ENCODE measurements at regions not wholly inside any gene's neighbourhood (a gene's known extent, or its start where the extent isn't known, plus 50 kb on each side); places are given as distances from the start of the nearest gene placed in this dataset.

- no peak for DNase-seq
Observed at GRCh38 chr5:166507810-166508425, 1783.5 kb upstream of the WWC1 start.

GRCh38 chr5:166509085-166509484, 1782.4 kb upstream of the WWC1 start:
- no peak for DNase-seq

GRCh38 chr5:166517976-166518375, 1773.5 kb upstream of the WWC1 start:
- DNase-seq: no peak

- DNase-seq: no peak
Observed at GRCh38 chr5:166523206-166523605, 1768.2 kb upstream of the WWC1 start.

GRCh38 chr5:166529200-166529599, 1762.2 kb upstream of the WWC1 start:
- DNase-seq: no peak

- DNase-seq: no peak
Observed at GRCh38 chr5:166532456-166533220, 1758.8 kb upstream of the WWC1 start.

GRCh38 chr5:166535641-166536040, 1755.8 kb upstream of the WWC1 start:
- no peak for DNase-seq

GRCh38 chr5:166540156-166540555, 1751.3 kb upstream of the WWC1 start:
- no peak for DNase-seq

- no peak for DNase-seq
Observed at GRCh38 chr5:166551384-166551783, 1740.1 kb upstream of the WWC1 start.

GRCh38 chr5:166553778-166554177, 1737.7 kb upstream of the WWC1 start:
- DNase-seq: no peak

GRCh38 chr5:166561759-166562158, 1729.7 kb upstream of the WWC1 start:
- DNase-seq: no peak

- DNase-seq: no peak
Observed at GRCh38 chr5:166562246-166562645, 1729.2 kb upstream of the WWC1 start.

GRCh38 chr5:166566725-166567124, 1724.7 kb upstream of the WWC1 start:
- DNase-seq: no peak

- DNase-seq: no peak
Observed at GRCh38 chr5:166570865-166571264, 1720.6 kb upstream of the WWC1 start.

GRCh38 chr5:166571668-166572067, 1719.8 kb upstream of the WWC1 start:
- DNase-seq: no peak

- DNase-seq: no peak
Observed at GRCh38 chr5:166576323-166576722, 1715.1 kb upstream of the WWC1 start.

GRCh38 chr5:166581826-166582225, 1709.6 kb upstream of the WWC1 start:
- DNase-seq: no peak

GRCh38 chr5:166582416-166582815, 1709.0 kb upstream of the WWC1 start:
- no peak for DNase-seq

GRCh38 chr5:166594567-166594966, 1696.9 kb upstream of the WWC1 start:
- no peak for DNase-seq

- DNase-seq: no peak
Observed at GRCh38 chr5:166595274-166595951, 1696.0 kb upstream of the WWC1 start.

GRCh38 chr5:166596043-166596442, 1695.4 kb upstream of the WWC1 start:
- no peak for DNase-seq

- DNase-seq: no peak
Observed at GRCh38 chr5:166602271-166602670, 1689.2 kb upstream of the WWC1 start.

GRCh38 chr5:166617507-166617906, 1673.9 kb upstream of the WWC1 start:
- no peak for DNase-seq

- DNase-seq: no peak
Observed at GRCh38 chr5:166618526-166618925, 1672.9 kb upstream of the WWC1 start.
